ENCODE measurements at regions not wholly inside any gene's neighbourhood (a gene's known extent, or its start where the extent isn't known, plus 50 kb on each side); places are given as distances from the start of the nearest gene placed in this dataset.

DNA sequence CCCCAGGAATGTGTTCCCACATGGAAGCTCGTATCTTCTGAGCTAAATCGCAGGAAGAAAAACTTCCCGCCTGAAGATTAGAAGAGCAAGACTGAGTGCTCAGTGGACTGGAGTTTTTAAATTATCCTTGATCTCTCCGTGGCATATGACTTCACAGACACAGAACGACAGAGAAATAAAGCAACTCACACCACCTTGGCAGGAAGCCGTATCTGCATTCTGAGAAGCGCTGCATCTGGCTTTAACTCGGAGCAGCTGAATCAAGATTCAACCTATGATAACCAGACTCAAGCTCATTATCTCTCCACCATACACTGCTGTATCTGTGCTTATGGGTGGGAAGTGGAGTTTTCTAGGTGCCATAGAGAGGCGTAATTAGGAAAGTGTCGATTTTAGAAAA is 1482.7 kb downstream of the AACS start:
- TF ChIP-seq, protein P1, sequence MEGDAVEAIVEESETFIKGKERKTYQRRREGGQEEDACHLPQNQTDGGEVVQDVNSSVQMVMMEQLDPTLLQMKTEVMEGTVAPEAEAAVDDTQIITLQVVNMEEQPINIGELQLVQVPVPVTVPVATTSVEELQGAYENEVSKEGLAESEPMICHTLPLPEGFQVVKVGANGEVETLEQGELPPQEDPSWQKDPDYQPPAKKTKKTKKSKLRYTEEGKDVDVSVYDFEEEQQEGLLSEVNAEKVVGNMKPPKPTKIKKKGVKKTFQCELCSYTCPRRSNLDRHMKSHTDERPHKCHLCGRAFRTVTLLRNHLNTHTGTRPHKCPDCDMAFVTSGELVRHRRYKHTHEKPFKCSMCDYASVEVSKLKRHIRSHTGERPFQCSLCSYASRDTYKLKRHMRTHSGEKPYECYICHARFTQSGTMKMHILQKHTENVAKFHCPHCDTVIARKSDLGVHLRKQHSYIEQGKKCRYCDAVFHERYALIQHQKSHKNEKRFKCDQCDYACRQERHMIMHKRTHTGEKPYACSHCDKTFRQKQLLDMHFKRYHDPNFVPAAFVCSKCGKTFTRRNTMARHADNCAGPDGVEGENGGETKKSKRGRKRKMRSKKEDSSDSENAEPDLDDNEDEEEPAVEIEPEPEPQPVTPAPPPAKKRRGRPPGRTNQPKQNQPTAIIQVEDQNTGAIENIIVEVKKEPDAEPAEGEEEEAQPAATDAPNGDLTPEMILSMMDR (IDR thresholded peaks at IDR 0.05) = no peak
- intact Hi-C loops (cut with micrococcal nuclease) = no loop called here
- CTCF ChIA-PET = no interaction called here

DNA sequence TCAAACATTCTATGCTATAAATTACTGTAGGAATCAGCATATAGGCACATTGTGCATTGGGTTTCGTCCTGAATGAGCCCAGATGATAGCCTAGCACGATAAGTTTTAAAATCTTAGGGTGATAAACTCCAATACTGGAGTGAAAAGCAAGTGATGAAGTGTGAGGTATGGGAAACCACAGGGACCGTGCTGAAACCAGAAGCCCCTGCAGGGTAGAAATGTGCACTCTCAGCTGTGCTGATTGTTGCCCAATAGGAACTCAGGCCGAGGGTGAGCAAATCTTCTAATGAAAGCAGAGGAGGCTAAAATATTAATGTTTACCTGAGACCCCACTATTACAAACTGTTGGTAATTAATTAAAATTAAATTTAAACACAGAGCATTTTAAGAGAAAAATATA is 1486.6 kb downstream of the AACS start:
- CTCF ChIA-PET = no interaction called here
- Mint-ChIP-seq H3K27me3 (no peaks in the 10 kb centered on the region), H3K4me1 (ENCODE audit: low read depth) (no peaks in the 10 kb centered on the region), H3K4me3 (no peak overlapping the region), H3K36me3 (ENCODE audit: low read depth) (no peaks in the 10 kb centered on the region), H3K27ac (no peak overlapping the region), H3K9me3 (peaks cover 7% of the 10 kb centered on the region)
- POLR2A ChIA-PET = no interaction called here
- ATAC-seq (no peak), DNase-seq (no peak)
- TF ChIP-seq, protein P1 (IDR thresholded peaks at IDR 0.05) = no peak
- intact Hi-C loops (cut with micrococcal nuclease) = no loop called here

More for the DNA sequence above, 1482.7 kb downstream of the AACS start:
- H3K4me1 Mint-ChIP-seq (ENCODE audit: low read depth) = no peaks in the 10 kb centered on the region
- H3K36me3 Mint-ChIP-seq (ENCODE audit: low read depth) = no peaks in the 10 kb centered on the region
- DNase-seq (no peak), ATAC-seq (no peak)
- POLR2A ChIA-PET = no interaction called here
- no peaks in the 10 kb centered on the region for H3K27me3 Mint-ChIP-seq
- H3K27ac Mint-ChIP-seq = no peak overlapping the region
- H3K9me3 Mint-ChIP-seq = no peaks in the 10 kb centered on the region
- no peak overlapping the region for H3K4me3 Mint-ChIP-seq

DNA sequence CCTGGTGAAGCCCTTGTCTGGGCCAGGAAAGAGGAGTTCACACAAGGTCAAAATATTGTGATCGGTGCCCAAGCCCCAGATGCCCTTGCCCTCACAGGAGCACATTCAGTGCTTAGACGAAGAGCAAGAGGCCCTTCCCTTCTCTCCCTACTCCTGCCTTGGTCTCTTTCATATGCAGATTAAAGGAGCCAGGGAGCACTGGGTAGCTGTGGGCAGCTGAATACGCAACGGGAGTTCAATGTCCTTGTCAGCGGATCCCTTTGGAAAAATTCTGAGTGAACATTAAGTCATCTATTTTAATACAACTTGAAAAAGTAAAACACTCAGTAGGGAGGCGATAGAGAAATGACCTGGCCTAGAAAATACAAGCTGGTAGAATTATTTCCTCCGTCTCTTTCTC is 1489.4 kb downstream of the AACS start:
- POLR2A ChIA-PET = no interaction called here
- no peak overlapping the region for H3K27ac Mint-ChIP-seq
- CTCF ChIA-PET = no interaction called here
- TF ChIP-seq, protein P1 (IDR thresholded peaks at IDR 0.05) = no peak
- H3K36me3 Mint-ChIP-seq (ENCODE audit: low read depth) = no peaks in the 10 kb centered on the region
- peaks cover 7% of the 10 kb centered on the region for H3K9me3 Mint-ChIP-seq
- no peaks in the 10 kb centered on the region for H3K4me1 Mint-ChIP-seq (ENCODE audit: low read depth)
- intact Hi-C loops (cut with micrococcal nuclease) = no loop called here
- DNase-seq (no peak), ATAC-seq (no peak)
- H3K4me3 Mint-ChIP-seq = no peak overlapping the region
- H3K27me3 Mint-ChIP-seq = no peaks in the 10 kb centered on the region

DNA sequence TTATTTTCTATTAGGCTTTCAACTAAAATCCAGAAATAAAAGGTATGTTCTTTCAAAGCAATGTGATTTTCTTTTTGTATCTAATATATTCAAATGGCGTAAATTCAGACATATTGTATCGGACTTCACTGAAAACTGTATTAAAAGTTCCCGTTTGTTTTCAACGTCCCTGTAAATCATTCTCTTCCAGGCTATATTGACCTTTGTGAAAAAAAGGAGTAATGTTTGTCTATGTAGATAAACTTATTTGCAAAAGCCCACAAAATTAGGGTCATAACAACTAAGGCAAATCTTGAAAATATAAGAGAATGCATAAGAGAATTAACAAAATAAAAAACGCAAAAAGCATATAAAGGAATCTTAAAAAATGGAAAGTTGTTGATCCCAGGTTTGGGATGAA is 1492.4 kb downstream of the AACS start:
- POLR2A ChIA-PET = no interaction called here
- H3K4me1 Mint-ChIP-seq (ENCODE audit: low read depth) = no peaks in the 10 kb centered on the region
- H3K27me3 Mint-ChIP-seq = no peaks in the 10 kb centered on the region
- TF ChIP-seq, protein P1 (IDR thresholded peaks at IDR 0.05) = no peak
- H3K4me3 Mint-ChIP-seq = no peak overlapping the region
- no peak for DNase-seq
- peaks cover 7% of the 10 kb centered on the region for H3K9me3 Mint-ChIP-seq
- CTCF ChIA-PET = no interaction called here
- H3K27ac Mint-ChIP-seq = no peak overlapping the region
- intact Hi-C loops (cut with micrococcal nuclease) = no loop called here
- no peaks in the 10 kb centered on the region for H3K36me3 Mint-ChIP-seq (ENCODE audit: low read depth)
- ATAC-seq = no peak

DNA sequence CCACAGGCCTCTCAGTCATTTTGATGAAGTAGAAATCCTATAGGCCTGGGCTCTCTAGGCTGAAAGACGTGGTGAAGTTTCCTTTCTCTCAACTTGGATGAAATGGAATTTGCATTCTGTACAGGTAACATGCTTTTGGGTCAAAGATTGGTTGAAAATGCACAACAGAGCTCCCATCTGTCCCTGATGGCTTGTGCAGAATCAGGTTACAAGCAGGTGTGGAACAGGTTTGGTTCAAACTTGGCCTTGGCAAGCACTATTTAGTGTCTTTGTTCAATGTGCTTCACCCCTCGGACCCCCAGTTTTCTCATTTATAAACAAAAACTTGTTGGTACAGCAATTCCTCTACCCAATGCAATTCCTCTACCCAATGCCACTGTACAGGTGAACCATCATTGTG is 1493.0 kb downstream of the AACS start:
- POLR2A ChIA-PET = no interaction called here
- no peak overlapping the region for H3K4me3 Mint-ChIP-seq
- no peaks in the 10 kb centered on the region for H3K27me3 Mint-ChIP-seq

More for the DNA sequence above, 1493.0 kb downstream of the AACS start:
- Mint-ChIP-seq H3K4me1 (ENCODE audit: low read depth) (no peaks in the 10 kb centered on the region), H3K36me3 (ENCODE audit: low read depth) (no peaks in the 10 kb centered on the region), H3K27ac (no peak overlapping the region), H3K9me3 (peaks cover 7% of the 10 kb centered on the region)
- TF ChIP-seq, protein P1 (IDR thresholded peaks at IDR 0.05) = no peak
- DNase-seq (no peak), ATAC-seq (no peak)
- intact Hi-C loops (cut with micrococcal nuclease) = no loop called here
- CTCF ChIA-PET = no interaction called here
